Activated naive CD8-positive, alpha-beta T cell treated with anti-CD3 and anti-CD28 coated beads for 36 hours (primary cell): ENCODE measurements at regions not wholly inside any gene's neighbourhood (a gene's known extent, or its start where the extent isn't known, plus 50 kb on each side); places are given as distances from the start of the nearest gene placed in this dataset.
A peak's percentile ranks its signal among the peaks of the same experiment; 100 is the strongest.
"Not testable (repeated sequence)": the region's sequence is repeated elsewhere in the genome, so short reads cannot be mapped to it uniquely, and the experiment has no call there.

Experiments used
- DNase-seq: peaks from one replicate; pipeline ENCODE4 v3.0.0; 2021
- H3K27ac Mint-ChIP-seq: one replicate; pipeline ENCODE4 v1.8.0; 2022; ENCODE audit warnings: mild to moderate bottlenecking, moderate library complexity, mixed read lengths
- H3K27me3 Mint-ChIP-seq: one replicate; pipeline ENCODE4 v1.8.0; 2022; ENCODE audit warnings: mild to moderate bottlenecking, mixed read lengths
- H3K36me3 Mint-ChIP-seq: one replicate; pipeline ENCODE4 v1.8.0; 2021; ENCODE audit warnings: mild to moderate bottlenecking, mixed read lengths
- H3K4me1 Mint-ChIP-seq: one replicate; pipeline ENCODE4 v1.8.0; 2021; ENCODE audit warnings: mixed read lengths
- H3K4me3 Mint-ChIP-seq: one replicate; pipeline ENCODE4 v1.8.0; 2022; ENCODE audit warnings: mild to moderate bottlenecking, moderate library complexity, mixed read lengths
- H3K9me3 Mint-ChIP-seq: one replicate; pipeline ENCODE4 v1.8.0; 2022; ENCODE audit warnings: mixed read lengths

DNA sequence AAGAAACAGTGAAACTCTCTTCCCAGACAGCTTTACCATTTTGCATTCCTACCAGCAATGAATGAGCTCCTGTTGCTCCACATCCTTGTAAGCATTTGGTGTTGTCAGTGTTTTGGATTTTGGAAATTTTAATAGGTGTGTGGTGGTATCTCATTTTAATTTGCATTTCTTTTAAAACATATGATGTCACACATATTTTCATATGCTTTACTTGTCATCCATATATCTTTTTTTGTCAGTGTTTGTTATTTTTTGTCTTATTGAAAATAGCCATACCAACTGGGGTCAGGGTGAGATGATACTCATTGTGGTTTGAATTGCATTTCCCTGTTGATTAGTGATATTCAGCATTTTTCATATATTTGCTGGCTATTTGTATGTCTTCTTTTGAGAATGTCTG is 119.5 kb upstream of the FOXA2 start:
- Mint-ChIP-seq H3K27ac (no peak overlapping the region), H3K27me3 (no peaks in the 10 kb centered on the region), H3K9me3 (peaks cover 3% of the 10 kb centered on the region), H3K4me1 (no peaks in the 10 kb centered on the region), H3K36me3 (no peaks in the 10 kb centered on the region), H3K4me3 (no peak overlapping the region)
- DNase-seq = no peak

DNA sequence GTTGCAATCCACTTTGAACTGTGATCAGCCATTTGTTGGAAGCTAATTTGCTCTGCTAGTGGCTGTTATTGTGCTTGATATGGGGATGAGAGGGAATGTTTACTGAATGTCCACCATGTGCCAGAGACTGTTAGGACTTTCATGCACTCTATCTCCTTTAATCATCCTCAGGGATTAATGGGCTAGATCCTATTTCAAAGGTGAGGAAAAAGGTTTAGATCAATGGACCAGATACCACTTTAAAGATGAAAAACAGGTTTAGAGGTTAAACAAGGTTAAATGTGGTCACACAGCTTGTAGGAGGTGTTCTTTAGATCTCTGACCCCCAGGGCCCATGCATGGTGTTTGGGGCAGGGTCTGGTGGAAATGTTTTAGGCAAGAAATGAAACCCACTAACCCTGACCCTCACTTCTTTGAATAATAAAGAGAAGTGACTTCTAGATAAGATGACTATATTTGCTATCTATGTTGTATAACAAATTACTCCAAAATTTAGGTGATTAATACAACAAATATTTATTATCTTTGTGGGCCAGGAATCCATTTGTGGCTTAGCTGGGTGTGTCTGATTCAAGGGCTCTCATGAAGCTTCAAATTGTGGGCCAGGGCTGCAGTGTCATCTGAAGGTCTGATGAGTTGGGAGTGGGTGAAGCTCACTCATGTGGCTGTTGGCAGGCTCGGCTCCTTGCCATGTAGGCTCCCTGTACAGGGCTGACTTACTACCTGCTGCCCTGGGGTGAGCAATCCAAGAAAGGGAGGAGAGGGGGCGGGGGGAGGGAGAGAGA is 127.8 kb upstream of the FOXA2 start:
- Mint-ChIP-seq H3K4me3 (no peak overlapping the region), H3K4me1 (peaks cover 2% of the 10 kb centered on the region), H3K36me3 (no peaks in the 10 kb centered on the region), H3K27me3 (peaks cover 9% of the 10 kb centered on the region), H3K9me3 (peaks cover 1% of the 10 kb centered on the region), H3K27ac (no peak overlapping the region)
- no peak for DNase-seq

DNA sequence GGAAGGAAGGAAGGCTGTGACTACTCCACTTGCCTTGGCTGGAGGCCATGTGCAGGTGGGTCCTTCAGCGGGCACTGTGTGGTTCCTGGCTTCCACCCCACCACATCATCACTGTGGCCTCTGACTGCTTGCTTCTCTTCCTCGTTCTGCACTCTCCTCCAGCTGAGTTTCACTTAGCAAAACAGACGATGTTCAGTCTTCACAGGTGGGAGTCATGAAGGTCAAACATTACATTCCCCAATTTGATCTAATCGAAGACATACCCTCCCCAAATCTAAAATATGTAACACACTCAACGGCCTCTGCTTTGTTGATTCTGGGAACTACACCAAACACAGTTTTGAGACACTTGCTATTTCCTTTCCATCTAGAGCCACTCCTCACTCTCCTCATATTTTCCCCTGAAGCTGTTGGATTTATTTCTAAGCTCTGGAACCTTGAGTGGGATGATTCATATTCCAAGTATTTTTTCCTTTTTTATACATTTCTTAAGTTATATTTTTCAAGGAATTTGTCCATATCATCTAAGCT is 132.5 kb upstream of the FOXA2 start:
- Mint-ChIP-seq H3K27me3 (peaks cover 10% of the 10 kb centered on the region), H3K9me3 (no peaks in the 10 kb centered on the region), H3K36me3 (no peaks in the 10 kb centered on the region), H3K4me3 (no peak overlapping the region), H3K4me1 (peaks cover 3% of the 10 kb centered on the region), H3K27ac (no peak overlapping the region)
- no peak for DNase-seq

DNA sequence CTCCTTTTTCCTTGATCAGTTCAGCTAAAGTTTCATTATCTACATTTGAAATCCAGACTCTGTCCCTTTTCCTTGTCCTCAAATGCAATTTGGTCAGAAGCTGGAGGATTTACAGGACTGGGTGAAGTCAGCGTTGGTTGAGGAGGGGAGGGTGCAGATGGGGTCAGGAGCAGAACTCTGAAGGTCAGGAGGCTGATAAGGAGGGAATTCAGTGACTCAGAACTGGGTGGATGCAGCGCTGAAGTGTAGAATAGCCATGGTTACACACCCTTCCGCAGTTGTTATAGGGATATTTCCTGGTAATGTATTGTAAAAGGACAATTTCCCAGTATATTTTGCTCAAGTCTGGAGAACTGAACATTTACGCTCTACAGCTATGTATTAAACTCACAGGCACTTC is 133.1 kb upstream of the FOXA2 start:
- no peak overlapping the region for H3K27ac Mint-ChIP-seq
- peaks cover 3% of the 10 kb centered on the region for H3K4me1 Mint-ChIP-seq
- H3K9me3 Mint-ChIP-seq = no peaks in the 10 kb centered on the region
- H3K4me3 Mint-ChIP-seq = no peak overlapping the region
- H3K27me3 Mint-ChIP-seq = peaks cover 10% of the 10 kb centered on the region
- H3K36me3 Mint-ChIP-seq = no peaks in the 10 kb centered on the region
- no peak for DNase-seq

DNA sequence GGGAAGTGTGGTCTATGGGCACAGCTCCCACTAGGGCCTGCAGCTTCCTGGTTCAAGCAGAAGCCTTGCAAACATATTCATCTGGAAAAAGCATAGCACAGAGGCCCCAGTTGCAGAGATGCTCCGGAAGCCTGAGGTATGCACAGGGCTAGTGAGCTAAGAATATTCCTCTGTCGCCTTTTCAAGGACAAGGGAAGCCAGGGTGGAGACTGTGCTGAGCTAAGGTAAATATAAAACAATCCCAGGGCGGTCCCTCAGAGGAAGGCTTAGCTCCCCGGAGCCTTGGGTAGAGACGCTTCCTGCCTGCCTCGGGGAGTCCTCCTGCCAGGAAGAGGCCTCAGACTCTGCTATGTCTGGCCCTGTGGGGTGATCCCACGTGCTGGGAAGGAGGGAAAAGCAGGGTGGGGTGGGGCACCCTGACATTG is 134.8 kb upstream of the FOXA2 start:
- no peak overlapping the region for H3K4me3 Mint-ChIP-seq
- H3K27me3 Mint-ChIP-seq = peaks cover 10% of the 10 kb centered on the region
- DNase-seq = no peak
- H3K27ac Mint-ChIP-seq = no peak overlapping the region
- H3K4me1 Mint-ChIP-seq = peaks cover 3% of the 10 kb centered on the region
- no peaks in the 10 kb centered on the region for H3K9me3 Mint-ChIP-seq
- H3K36me3 Mint-ChIP-seq = no peaks in the 10 kb centered on the region

DNA sequence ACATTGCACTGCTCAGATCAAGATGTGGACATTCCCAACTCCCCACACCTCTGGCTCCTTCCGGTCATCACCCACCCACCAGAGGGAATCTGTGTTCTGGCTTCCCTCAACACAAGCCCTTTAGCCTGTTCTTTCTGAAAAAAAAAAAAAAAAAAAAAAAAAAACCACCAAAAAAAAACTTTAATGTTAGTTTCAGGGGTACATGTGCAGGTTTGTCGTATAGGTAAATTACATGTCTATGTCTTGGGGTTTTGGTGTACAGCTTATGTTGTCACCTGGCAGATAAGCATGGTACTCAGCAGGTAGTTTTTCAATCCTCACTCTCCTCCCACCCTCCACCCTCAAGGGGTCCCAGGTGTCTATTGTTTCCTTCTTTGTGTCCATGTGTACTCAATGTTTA is 135.8 kb upstream of the FOXA2 start:
- no peaks in the 10 kb centered on the region for H3K36me3 Mint-ChIP-seq
- no peak overlapping the region for H3K4me3 Mint-ChIP-seq
- peaks cover 3% of the 10 kb centered on the region for H3K4me1 Mint-ChIP-seq
- H3K27me3 Mint-ChIP-seq = peaks cover 10% of the 10 kb centered on the region
- H3K9me3 Mint-ChIP-seq = no peaks in the 10 kb centered on the region
- no peak for DNase-seq
- no peak overlapping the region for H3K27ac Mint-ChIP-seq

DNA sequence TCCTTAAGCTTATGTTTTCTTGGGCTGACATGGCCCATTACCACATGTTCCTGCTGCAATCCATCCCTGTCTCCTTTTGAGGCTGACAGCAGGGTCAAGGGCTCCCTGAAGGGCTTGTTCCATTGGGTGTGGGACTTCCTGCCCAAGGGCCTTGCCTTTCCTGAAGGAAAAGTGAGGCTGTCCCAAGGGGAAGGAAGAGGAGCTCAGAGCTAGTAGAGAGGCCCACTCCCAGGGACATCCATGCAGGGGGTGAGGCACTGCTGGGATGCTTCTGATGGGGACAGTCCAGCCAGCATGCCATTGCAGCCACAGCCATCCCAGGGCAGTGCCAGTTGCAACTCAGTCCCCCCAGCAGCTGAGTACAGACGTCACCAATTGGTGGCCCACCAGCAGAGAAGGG is 138.4 kb upstream of the FOXA2 start:
- no peak overlapping the region for H3K27ac Mint-ChIP-seq
- H3K4me3 Mint-ChIP-seq = no peak overlapping the region

DNA sequence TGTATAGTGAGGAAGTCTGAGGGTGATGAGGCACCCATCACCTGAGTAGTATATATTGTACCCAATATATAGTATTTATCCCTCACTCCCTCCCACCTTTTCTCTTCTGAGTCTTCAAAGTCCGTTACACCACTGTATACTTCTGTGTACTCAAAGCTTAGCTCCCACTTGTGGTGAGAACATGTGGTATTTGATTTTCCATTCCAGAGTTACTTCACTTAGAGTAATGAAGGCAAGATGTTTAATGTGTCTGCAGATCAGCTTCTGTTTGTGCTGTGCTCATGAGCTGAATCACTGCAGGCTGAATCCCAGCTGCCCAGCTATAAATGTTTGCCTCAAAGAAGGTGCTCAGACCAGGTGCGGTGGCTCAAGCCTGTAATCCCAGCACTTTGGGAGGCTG is 139.3 kb upstream of the FOXA2 start:
- no peak for DNase-seq
- Mint-ChIP-seq H3K9me3 (peaks cover 1% of the 10 kb centered on the region), H3K27me3 (no peaks in the 10 kb centered on the region), H3K4me1 (no peaks in the 10 kb centered on the region), H3K36me3 (no peaks in the 10 kb centered on the region), H3K27ac (no peak overlapping the region), H3K4me3 (no peak overlapping the region)

More for the DNA sequence above, 138.4 kb upstream of the FOXA2 start:
- Mint-ChIP-seq H3K4me1 (no peaks in the 10 kb centered on the region), H3K27me3 (no peaks in the 10 kb centered on the region), H3K36me3 (no peaks in the 10 kb centered on the region), H3K9me3 (peaks cover 1% of the 10 kb centered on the region)
- no peak for DNase-seq

DNA sequence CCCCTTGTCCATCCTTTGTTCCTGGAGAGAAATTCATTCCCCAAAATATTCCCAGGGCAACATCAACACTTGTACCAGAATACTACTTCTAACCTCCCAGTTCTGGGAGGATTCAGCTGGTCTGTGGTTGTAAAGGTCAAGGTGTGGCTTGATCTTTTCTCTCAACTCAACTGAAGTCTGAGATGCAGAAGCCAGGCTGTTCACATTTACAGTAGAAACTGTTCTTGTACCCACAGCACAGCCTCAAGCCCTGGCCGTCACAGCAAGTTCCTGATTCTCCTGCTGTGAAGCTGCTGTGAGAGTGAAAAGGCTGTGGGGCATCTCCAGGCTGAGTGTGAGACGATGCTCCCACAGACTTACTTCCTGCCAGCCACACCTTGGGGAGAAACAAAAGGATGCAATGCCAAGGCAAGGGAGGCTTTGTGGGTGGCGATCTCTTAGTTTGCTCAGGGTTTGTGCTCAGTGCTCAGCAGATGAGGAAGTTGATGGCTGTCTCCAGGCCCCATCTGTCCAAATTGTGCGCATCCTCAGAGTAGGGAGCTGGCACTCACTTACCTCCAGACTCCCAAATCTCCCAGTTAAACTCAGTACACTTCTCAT is 143.9 kb upstream of the FOXA2 start:
- Mint-ChIP-seq H3K27ac (no peak overlapping the region), H3K9me3 (peaks cover 1% of the 10 kb centered on the region), H3K27me3 (peaks cover 3% of the 10 kb centered on the region), H3K36me3 (no peaks in the 10 kb centered on the region), H3K4me3 (no peak overlapping the region), H3K4me1 (no peaks in the 10 kb centered on the region)
- DNase-seq = no peak

DNA sequence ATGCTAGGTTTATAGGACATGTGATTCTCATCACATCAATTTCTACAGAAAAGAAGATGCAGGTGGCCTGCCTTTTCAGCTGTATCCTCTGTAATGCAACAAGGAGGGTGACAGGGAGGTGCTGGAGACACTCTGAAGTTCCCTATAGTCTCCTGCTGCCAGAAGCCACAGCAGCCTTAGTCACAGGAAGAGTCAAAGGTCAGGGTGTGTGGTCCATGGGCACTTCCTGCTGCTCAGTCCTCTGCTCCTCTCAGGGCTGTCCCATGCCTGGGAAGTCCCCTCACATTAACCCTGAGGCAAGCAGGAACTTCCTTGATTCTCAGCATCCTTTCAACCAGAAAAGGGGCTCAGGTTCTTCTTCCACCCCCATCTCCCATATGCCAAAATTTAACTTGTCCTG is 144.8 kb upstream of the FOXA2 start:
- Mint-ChIP-seq H3K36me3 (no peaks in the 10 kb centered on the region), H3K4me3 (no peak overlapping the region), H3K4me1 (no peaks in the 10 kb centered on the region), H3K27me3 (peaks cover 3% of the 10 kb centered on the region), H3K9me3 (peaks cover 1% of the 10 kb centered on the region), H3K27ac (no peak overlapping the region)
- DNase-seq = no peak

DNA sequence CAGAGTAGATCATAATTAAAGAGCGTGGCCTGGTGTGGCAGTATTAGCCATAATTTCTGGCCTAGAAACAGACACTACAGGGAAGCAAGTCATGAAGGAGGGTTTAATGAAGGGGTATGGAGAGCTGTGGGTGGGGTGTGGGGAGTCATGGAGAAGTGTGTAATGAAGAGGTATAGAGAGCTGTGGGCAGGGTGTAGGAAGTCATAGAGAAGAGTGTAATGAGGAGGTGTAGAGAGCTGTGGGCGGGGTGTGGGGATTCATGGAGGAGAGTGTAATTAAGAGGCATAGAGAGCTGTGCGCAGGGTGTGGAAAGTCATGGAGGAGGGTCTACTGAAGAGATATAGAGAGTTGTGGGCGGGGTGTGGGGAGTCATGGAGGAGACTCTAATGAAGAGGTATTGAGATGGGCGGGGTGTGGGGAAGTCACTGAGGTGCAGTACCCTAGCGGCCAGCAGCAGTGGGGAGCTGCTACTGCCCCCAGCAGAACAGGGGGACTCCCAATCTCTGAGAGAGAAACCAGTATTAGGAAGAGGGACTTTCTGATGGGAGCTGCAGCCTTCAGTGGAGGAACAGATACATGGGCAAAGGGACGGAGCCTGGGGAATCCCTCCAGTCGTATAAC is 145.4 kb upstream of the FOXA2 start:
- DNase-seq = no peak
- no peaks in the 10 kb centered on the region for H3K4me1 Mint-ChIP-seq
- H3K9me3 Mint-ChIP-seq = peaks cover 1% of the 10 kb centered on the region
- H3K4me3 Mint-ChIP-seq = no peak overlapping the region
- no peaks in the 10 kb centered on the region for H3K36me3 Mint-ChIP-seq
- H3K27me3 Mint-ChIP-seq = peaks cover 3% of the 10 kb centered on the region
- no peak overlapping the region for H3K27ac Mint-ChIP-seq

DNA sequence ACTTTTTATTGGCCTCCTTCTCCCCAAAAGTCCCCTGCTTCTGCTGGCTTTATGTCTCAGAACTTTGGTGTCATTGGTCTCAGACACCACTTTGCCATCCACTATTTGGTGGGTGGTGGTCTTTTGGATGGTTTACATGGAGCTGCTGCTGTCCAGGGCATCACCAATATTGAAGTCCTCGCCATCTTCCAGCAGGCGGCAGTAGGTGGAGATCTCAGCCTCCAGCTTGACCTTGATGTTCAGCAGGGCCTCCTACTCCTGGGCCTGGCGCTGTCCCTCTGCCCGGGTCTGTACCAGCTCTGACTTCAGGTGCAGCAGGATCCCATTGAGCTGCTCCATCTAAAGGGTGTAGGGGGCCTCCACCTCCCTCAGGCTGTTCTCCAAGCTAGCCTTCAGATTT is 148.4 kb upstream of the FOXA2 start:
- peaks cover 3% of the 10 kb centered on the region for H3K27me3 Mint-ChIP-seq

DNA sequence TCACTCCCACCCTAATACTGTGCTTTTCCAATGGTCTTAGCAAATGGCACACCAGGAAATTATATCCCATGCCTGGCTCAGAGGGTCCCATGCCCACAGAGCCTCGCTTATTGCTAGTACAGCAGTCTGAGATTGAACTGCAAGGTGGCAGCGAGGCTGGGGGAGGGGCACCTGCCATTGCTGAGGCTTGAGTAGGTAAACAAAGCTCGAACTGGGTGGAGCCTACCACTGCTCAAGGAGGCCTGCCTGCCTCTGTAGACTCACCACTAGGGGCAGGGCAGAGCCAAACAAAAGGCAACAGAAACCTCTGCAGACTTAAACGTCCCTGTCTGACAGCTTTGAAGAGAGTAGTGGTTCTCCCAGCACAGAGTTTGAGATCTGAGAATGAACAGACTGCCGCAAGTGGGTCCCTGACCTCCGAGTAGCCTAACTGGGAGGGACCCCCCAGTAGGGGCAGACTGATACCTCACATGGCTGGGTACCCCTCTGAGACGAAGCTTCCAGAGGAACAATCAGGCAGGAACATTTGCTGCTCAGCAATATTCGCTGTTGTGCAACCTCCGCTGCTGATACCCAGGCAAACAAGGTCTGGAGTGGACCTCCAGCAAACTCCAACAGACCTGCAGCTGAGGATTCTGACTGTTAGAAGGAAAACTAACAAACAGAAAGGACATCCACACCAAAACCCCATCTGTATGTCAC is 150.7 kb upstream of the FOXA2 start:
- H3K27ac Mint-ChIP-seq, H3K4me3 Mint-ChIP-seq, H3K9me3 Mint-ChIP-seq, H3K36me3 Mint-ChIP-seq, H3K27me3 Mint-ChIP-seq, H3K4me1 Mint-ChIP-seq: not testable (repeated sequence)
- DNase-seq = peak; percentile 3

More for the DNA sequence above, 148.4 kb upstream of the FOXA2 start:
- H3K27ac Mint-ChIP-seq = no peak overlapping the region
- no peaks in the 10 kb centered on the region for H3K9me3 Mint-ChIP-seq
- DNase-seq = no peak
- H3K36me3 Mint-ChIP-seq = no peaks in the 10 kb centered on the region
- no peak overlapping the region for H3K4me3 Mint-ChIP-seq
- no peaks in the 10 kb centered on the region for H3K4me1 Mint-ChIP-seq

DNA sequence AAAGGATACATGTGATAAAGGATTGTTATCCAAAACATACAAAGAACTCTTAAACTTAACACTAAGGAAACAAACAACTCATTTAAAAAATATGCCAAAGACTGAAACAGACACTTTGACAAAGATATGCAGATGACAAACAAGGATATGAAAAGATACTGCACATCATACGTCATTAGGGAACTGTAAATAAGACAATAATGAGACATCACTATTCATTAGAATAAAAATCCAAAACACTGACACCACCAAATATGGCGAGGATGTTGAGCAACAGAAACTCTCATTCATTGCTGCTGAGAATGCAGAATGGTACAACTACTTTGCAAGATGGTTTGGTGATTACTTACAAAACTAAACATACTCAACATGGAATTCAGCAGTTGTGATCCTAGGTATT is 156.5 kb upstream of the FOXA2 start:
- no peaks in the 10 kb centered on the region for H3K4me1 Mint-ChIP-seq
- no peaks in the 10 kb centered on the region for H3K27me3 Mint-ChIP-seq
- DNase-seq = no peak
- H3K36me3 Mint-ChIP-seq = no peaks in the 10 kb centered on the region
- H3K27ac Mint-ChIP-seq = no peak overlapping the region
- no peaks in the 10 kb centered on the region for H3K9me3 Mint-ChIP-seq
- no peak overlapping the region for H3K4me3 Mint-ChIP-seq
